Breast epithelium (tissue), 3 donors: ENCODE measurements at regions not wholly inside any gene's neighbourhood (a gene's known extent, or its start where the extent isn't known, plus 50 kb on each side); places are given as distances from the start of the nearest gene placed in this dataset.

Experiments
- CTCF ChIP-seq, 3 donors: fragments of 450-650 bp; IDR thresholded peaks; one replicate each; pipeline ENCODE4 v1.5.1; 2016 to 2017; ENCODE audit warnings: antibody characterized with exemption in 3 of 3, mild to moderate bottlenecking in 3 of 3, moderate library complexity in 3 of 3
- POLR2A ChIP-seq: fragments of 450-650 bp; IDR thresholded peaks from one replicate; pipeline ENCODE4 v1.6.1; 2016; ENCODE audit warnings: antibody characterized with exemption, mild to moderate bottlenecking, moderate library complexity
- POLR2AphosphoS5 ChIP-seq, 3 donors: sonication (generic); formaldehyde crosslinking; IDR thresholded peaks; one replicate each; pipeline ENCODE4 v1.6.1; 2017; ENCODE audit warnings: antibody characterized with exemption in 3 of 3

DNA sequence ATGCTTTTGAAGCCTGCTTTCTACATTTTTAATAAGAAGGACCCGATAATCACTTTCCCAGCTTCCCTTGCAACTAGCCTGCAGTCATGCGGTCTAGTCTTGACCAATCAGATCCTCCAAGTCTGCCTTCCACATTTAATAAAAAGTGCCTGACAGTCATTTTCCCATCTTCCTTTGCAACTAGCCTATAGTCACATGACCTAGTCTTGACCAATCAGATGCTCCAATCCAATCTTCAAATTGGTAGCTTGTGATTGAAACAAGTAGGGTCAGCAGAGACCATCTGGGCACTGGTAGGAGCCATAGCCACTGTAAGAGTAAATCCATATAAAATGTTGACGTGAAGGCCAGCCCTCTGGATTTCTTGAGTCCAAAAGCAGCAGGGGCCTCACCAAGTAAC lies 80.0 kb downstream of the NPTX2 start:
- TF ChIP-seq CTCF (IDR thresholded peaks at IDR 0.05): no peak
- no peak for TF ChIP-seq POLR2A
- TF ChIP-seq POLR2AphosphoS5 (IDR thresholded peaks at IDR 0.05): no peak
